Liver (tissue), 7 donors: ENCODE measurements at regions not wholly inside any gene's neighbourhood (a gene's known extent, or its start where the extent isn't known, plus 50 kb on each side); places are given as distances from the start of the nearest gene placed in this dataset.

Experiments
- DNase-seq: peaks from one replicate; pipeline ENCODE4 v3.0.0-alpha.2; 2017; ENCODE audit warnings: low spot score
- H3K27ac ChIP-seq, 2 donors: one replicate each; pipeline ENCODE4 v1.7.0; 2013; ENCODE audit warnings: inconsistent platforms in 2 of 2, low read length in 2 of 2, control low read depth in 1 of 2, low read depth in 1 of 2, mild to moderate bottlenecking in 1 of 2
- H3K27me3 ChIP-seq, 4 donors: one replicate each; pipeline versions ENCODE4 v1.6.1 to v1.7.0; 2013; ENCODE audit warnings: low read length in 3 of 4, inconsistent platforms in 1 of 4, mild to moderate bottlenecking in 1 of 4, moderate library complexity in 1 of 4; ENCODE audit not compliant: control insufficient read depth in 4 of 4, insufficient read depth in 4 of 4
- H3K36me3 ChIP-seq, 4 donors: one replicate each; pipeline versions ENCODE4 v1.6.1 to v1.7.0; 2013; ENCODE audit warnings: low read length in 3 of 4, mild to moderate bottlenecking in 3 of 4, low read depth in 1 of 4, moderate library complexity in 1 of 4; ENCODE audit not compliant: control insufficient read depth in 4 of 4, insufficient read depth in 3 of 4
- H3K4me1 ChIP-seq, 4 donors: one replicate each; pipeline versions ENCODE4 v1.6.1 to v1.7.0; 2013; ENCODE audit warnings: low read length in 3 of 4, mild to moderate bottlenecking in 3 of 4, moderate library complexity in 1 of 4; ENCODE audit not compliant: control insufficient read depth in 4 of 4, insufficient read depth in 4 of 4
- H3K4me3 ChIP-seq, 3 donors: one replicate each; pipeline versions ENCODE4 v1.6.1 to v1.7.0; 2013; ENCODE audit warnings: low read length in 3 of 3, control low read depth in 1 of 3, low read depth in 1 of 3, mild to moderate bottlenecking in 1 of 3
- H3K9ac ChIP-seq, 2 donors: one replicate each; pipeline ENCODE4 v1.7.0; 2013; ENCODE audit warnings: low read length in 2 of 2, mild to moderate bottlenecking in 2 of 2, moderate library complexity in 2 of 2, control low read depth in 1 of 2, low read depth in 1 of 2
- H3K9me3 ChIP-seq, 4 donors: one replicate each; pipeline versions ENCODE4 v1.6.1 to v1.7.0; 2013; ENCODE audit warnings: low read length in 3 of 4; ENCODE audit not compliant: control insufficient read depth in 4 of 4
- EGR1 ChIP-seq, 2 donors: IDR thresholded peaks; 2 replicates each; pipeline ENCODE4 v1.6.1; 2016 to 2018; ENCODE audit warnings: antibody characterized with exemption in 2 of 2, low read depth in 2 of 2
- FOXA1 ChIP-seq: IDR thresholded peaks from 2 replicates; pipeline ENCODE4 v1.6.1; 2016; ENCODE audit warnings: antibody characterized with exemption
- FOXA2 ChIP-seq: IDR thresholded peaks from 2 replicates; pipeline ENCODE4 v1.6.1; 2016; ENCODE audit warnings: antibody characterized with exemption
- GABPA ChIP-seq, 2 donors: IDR thresholded peaks in 1 of 2; conservative IDR thresholded peaks in 1 of 2; 2 replicates each; pipeline ENCODE4 v1.6.1; 2016; ENCODE audit warnings: antibody characterized with exemption in 2 of 2, mild to moderate bottlenecking in 1 of 2, moderate library complexity in 1 of 2
- HNF4A ChIP-seq, 2 donors: conservative IDR thresholded peaks; 2 replicates each; pipeline ENCODE4 v1.6.1; 2016; ENCODE audit warnings: antibody characterized with exemption in 2 of 2, mild to moderate bottlenecking in 2 of 2
- HNF4G ChIP-seq: IDR thresholded peaks from 2 replicates; pipeline ENCODE4 v1.6.1; 2016; ENCODE audit warnings: antibody characterized with exemption
- JUND ChIP-seq, 2 donors: IDR thresholded peaks; 2 replicates each; pipeline ENCODE4 v1.6.1; 2016; ENCODE audit warnings: antibody characterized with exemption in 2 of 2
- NR2F2 ChIP-seq: IDR thresholded peaks from 2 replicates; pipeline ENCODE4 v1.6.1; 2016; ENCODE audit warnings: antibody characterized with exemption
- RAD21 ChIP-seq, 2 donors: IDR thresholded peaks; 2 replicates each; pipeline ENCODE4 v1.6.1; 2016; ENCODE audit warnings: antibody characterized with exemption in 2 of 2, mild to moderate bottlenecking in 2 of 2
- RXRA ChIP-seq, 2 donors: IDR thresholded peaks; 2 replicates each; pipeline ENCODE4 v1.6.1; 2017 to 2018; ENCODE audit warnings: antibody characterized with exemption in 2 of 2, mild to moderate bottlenecking in 1 of 2
- SP1 ChIP-seq: IDR thresholded peaks from 2 replicates; pipeline ENCODE4 v1.6.1; 2018; ENCODE audit warnings: antibody characterized with exemption, mild to moderate bottlenecking
- TAF1 ChIP-seq: conservative IDR thresholded peaks from 2 replicates; pipeline ENCODE4 v1.6.1; 2016; ENCODE audit warnings: antibody characterized with exemption, mild to moderate bottlenecking
- YY1 ChIP-seq: IDR thresholded peaks from 2 replicates; pipeline ENCODE4 v1.6.1; 2016; ENCODE audit warnings: antibody characterized with exemption, mild to moderate bottlenecking
- TF ChIP-seq, protein P1 (sequence below): IDR thresholded peaks from 2 replicates; pipeline ENCODE4 v1.6.1; 2016; ENCODE audit warnings: antibody characterized with exemption
- TF ChIP-seq, protein P2 (sequence below): IDR thresholded peaks from 2 replicates; pipeline ENCODE4 v1.6.1; 2016; ENCODE audit warnings: antibody characterized with exemption, mild to moderate bottlenecking
- TF ChIP-seq, protein P3 (sequence below): fragments of 150-350 bp; IDR thresholded peaks from 2 replicates; pipeline ENCODE4 v1.5.1; 2017; ENCODE audit warnings: improper control_type of control experiment, low read depth, low read length; ENCODE audit not compliant: missing input control
- TF ChIP-seq, protein P4 (sequence below): IDR thresholded peaks from 2 replicates; pipeline ENCODE4 v1.6.1; 2016; ENCODE audit warnings: antibody characterized with exemption
- TF ChIP-seq, protein P5 (sequence below): IDR thresholded peaks from 2 replicates; pipeline ENCODE4 v1.6.1; 2016; ENCODE audit warnings: antibody characterized with exemption
- donor health status: healthy.
- donor health status: healthy.
- donor health status: healthy.
- donor health status: healthy.

DNA sequence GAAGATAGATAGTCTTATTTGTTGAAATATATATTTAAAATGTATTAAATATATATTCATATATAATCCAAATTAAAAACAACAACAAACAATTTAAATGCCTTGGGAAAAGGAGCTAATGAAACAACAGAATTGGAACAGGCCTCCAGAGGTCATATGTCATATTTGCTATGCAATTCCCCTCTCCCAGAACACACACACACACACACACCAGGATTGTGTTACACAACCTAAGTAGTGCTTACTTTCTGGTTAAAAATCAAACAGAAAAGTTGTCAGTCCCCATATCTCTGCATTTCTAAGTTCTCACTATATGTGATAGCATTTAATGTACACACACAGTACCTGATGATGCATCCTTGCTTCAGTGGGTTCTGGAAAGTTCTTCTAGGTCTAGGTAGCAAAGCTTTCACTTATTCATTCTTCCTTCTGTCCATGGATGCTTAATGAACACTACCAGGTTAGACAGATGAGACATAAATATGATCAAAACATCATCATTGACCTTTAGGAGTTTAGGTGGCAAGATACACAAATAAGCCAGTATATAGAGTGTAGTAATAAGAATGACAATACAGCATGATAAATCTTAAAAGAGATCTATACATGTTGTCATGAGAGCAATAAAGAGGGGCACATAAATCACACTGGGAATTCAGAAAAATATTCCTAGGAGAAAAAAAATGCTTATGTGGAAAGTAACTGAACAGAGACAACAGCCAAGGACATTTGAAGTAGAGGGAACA, 662.8 kb downstream of the PTPRC start:
- Histone ChIP-seq H3K27ac (no peak overlapping the region), H3K9ac (no peak overlapping the region), H3K4me3 (no peak overlapping the region), H3K9me3 (no peaks in the 10 kb centered on the region), H3K4me1 (peaks cover 0 to 8% (median 3%) of the 10 kb centered on the region in 4 donors), H3K36me3 (no peaks in the 10 kb centered on the region), H3K27me3 (no peaks in the 10 kb centered on the region)
- TF ChIP-seq HNF4G = no peak
- no peak for TF ChIP-seq TAF1
- TF ChIP-seq SP1 = no peak
- TF ChIP-seq NR2F2 = peak; percentile 84
- no peak for TF ChIP-seq RXRA (IDR thresholded peaks at IDR 0.05)
- TF ChIP-seq FOXA1 = peak; percentile 27
- TF ChIP-seq, protein P1, sequence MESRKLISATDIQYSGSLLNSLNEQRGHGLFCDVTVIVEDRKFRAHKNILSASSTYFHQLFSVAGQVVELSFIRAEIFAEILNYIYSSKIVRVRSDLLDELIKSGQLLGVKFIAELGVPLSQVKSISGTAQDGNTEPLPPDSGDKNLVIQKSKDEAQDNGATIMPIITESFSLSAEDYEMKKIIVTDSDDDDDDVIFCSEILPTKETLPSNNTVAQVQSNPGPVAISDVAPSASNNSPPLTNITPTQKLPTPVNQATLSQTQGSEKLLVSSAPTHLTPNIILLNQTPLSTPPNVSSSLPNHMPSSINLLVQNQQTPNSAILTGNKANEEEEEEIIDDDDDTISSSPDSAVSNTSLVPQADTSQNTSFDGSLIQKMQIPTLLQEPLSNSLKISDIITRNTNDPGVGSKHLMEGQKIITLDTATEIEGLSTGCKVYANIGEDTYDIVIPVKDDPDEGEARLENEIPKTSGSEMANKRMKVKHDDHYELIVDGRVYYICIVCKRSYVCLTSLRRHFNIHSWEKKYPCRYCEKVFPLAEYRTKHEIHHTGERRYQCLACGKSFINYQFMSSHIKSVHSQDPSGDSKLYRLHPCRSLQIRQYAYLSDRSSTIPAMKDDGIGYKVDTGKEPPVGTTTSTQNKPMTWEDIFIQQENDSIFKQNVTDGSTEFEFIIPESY = no peak
- TF ChIP-seq FOXA2 = no peak
- TF ChIP-seq, protein P2, sequence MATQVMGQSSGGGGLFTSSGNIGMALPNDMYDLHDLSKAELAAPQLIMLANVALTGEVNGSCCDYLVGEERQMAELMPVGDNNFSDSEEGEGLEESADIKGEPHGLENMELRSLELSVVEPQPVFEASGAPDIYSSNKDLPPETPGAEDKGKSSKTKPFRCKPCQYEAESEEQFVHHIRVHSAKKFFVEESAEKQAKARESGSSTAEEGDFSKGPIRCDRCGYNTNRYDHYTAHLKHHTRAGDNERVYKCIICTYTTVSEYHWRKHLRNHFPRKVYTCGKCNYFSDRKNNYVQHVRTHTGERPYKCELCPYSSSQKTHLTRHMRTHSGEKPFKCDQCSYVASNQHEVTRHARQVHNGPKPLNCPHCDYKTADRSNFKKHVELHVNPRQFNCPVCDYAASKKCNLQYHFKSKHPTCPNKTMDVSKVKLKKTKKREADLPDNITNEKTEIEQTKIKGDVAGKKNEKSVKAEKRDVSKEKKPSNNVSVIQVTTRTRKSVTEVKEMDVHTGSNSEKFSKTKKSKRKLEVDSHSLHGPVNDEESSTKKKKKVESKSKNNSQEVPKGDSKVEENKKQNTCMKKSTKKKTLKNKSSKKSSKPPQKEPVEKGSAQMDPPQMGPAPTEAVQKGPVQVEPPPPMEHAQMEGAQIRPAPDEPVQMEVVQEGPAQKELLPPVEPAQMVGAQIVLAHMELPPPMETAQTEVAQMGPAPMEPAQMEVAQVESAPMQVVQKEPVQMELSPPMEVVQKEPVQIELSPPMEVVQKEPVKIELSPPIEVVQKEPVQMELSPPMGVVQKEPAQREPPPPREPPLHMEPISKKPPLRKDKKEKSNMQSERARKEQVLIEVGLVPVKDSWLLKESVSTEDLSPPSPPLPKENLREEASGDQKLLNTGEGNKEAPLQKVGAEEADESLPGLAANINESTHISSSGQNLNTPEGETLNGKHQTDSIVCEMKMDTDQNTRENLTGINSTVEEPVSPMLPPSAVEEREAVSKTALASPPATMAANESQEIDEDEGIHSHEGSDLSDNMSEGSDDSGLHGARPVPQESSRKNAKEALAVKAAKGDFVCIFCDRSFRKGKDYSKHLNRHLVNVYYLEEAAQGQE = no peak
- no peak for TF ChIP-seq RAD21 (IDR thresholded peaks at IDR 0.05)
- TF ChIP-seq, protein P3, sequence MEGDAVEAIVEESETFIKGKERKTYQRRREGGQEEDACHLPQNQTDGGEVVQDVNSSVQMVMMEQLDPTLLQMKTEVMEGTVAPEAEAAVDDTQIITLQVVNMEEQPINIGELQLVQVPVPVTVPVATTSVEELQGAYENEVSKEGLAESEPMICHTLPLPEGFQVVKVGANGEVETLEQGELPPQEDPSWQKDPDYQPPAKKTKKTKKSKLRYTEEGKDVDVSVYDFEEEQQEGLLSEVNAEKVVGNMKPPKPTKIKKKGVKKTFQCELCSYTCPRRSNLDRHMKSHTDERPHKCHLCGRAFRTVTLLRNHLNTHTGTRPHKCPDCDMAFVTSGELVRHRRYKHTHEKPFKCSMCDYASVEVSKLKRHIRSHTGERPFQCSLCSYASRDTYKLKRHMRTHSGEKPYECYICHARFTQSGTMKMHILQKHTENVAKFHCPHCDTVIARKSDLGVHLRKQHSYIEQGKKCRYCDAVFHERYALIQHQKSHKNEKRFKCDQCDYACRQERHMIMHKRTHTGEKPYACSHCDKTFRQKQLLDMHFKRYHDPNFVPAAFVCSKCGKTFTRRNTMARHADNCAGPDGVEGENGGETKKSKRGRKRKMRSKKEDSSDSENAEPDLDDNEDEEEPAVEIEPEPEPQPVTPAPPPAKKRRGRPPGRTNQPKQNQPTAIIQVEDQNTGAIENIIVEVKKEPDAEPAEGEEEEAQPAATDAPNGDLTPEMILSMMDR = no peak
- TF ChIP-seq, protein P4, sequence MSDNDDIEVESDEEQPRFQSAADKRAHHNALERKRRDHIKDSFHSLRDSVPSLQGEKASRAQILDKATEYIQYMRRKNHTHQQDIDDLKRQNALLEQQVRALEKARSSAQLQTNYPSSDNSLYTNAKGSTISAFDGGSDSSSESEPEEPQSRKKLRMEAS = no peak
- peak; percentile 12 to 19 for TF ChIP-seq HNF4A (conservative IDR thresholded peaks at IDR 0.05)
- TF ChIP-seq EGR1 (IDR thresholded peaks at IDR 0.05; ENCODE audit: low read depth in 2 of 2) = no peak
- TF ChIP-seq, protein P5, sequence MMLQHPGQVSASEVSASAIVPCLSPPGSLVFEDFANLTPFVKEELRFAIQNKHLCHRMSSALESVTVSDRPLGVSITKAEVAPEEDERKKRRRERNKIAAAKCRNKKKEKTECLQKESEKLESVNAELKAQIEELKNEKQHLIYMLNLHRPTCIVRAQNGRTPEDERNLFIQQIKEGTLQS = no peak
- no peak for TF ChIP-seq JUND (IDR thresholded peaks at IDR 0.05)
- TF ChIP-seq YY1 = peak; percentile 12
- TF ChIP-seq GABPA (IDR thresholded peaks at IDR 0.05 in 1 of 2, conservative IDR thresholded peaks at IDR 0.05 in 1 of 2) = no peak
- DNase-seq = peak; percentile 36
